SU-DHL-6 (cell line): ENCODE measurements at regions not wholly inside any gene's neighbourhood (a gene's known extent, or its start where the extent isn't known, plus 50 kb on each side); places are given as distances from the start of the nearest gene placed in this dataset.

Experiments used
- H2AFZ ChIP-seq: fragments of 200-600 bp; sonication (generic); 2 replicates; pipeline ENCODE4 v1.6.1; 2014; ENCODE audit warnings: low read depth, mild to moderate bottlenecking, moderate library complexity, mixed read lengths, antibody characterized with exemption, low read length; ENCODE audit not compliant: severe bottlenecking
- H3F3A ChIP-seq: fragments of 200-600 bp; shearing (Covaris generic); 2 replicates; pipeline ENCODE4 v1.6.0; 2016; ENCODE audit warnings: antibody characterized with exemption, mild to moderate bottlenecking; ENCODE audit not compliant: insufficient read depth
- H3K27ac ChIP-seq: fragments of 200-600 bp; sonication (generic); 2 replicates; pipeline ENCODE4 v1.5.1; 2016; ENCODE audit warnings: low read depth, mild to moderate bottlenecking, low read length, moderate library complexity, mixed read lengths
- H3K27me3 ChIP-seq: fragments of 200-600 bp; sonication (generic), shearing (Covaris generic); 2 replicates; pipeline ENCODE4 v1.6.0; 2014; ENCODE audit warnings: mild to moderate bottlenecking, low read length
- H3K36me3 ChIP-seq: fragments of 200-600 bp; sonication (generic); 2 replicates; pipeline ENCODE4 v1.6.1; 2014; ENCODE audit warnings: mild to moderate bottlenecking, low read length, mixed read lengths
- H3K4me2 ChIP-seq: fragments of 300-600, 200-600 bp; shearing (Covaris generic), sonication (generic); 2 replicates; pipeline ENCODE4 v1.6.0; 2014; ENCODE audit warnings: low read length, low read depth, mild to moderate bottlenecking; ENCODE audit not compliant: poor library complexity, severe bottlenecking
- H3K4me3 ChIP-seq: fragments of 200-600 bp; sonication (generic); 2 replicates; pipeline ENCODE4 v1.5.1; 2014; ENCODE audit warnings: antibody characterized with exemption, low read length, mild to moderate bottlenecking, mixed read lengths; ENCODE audit not compliant: insufficient read depth, poor library complexity, severe bottlenecking
- H3K79me2 ChIP-seq: fragments of 200-600 bp; sonication (generic); 2 replicates; pipeline ENCODE4 v1.6.1; 2014; ENCODE audit warnings: mild to moderate bottlenecking, low read length, moderate library complexity; ENCODE audit not compliant: insufficient read depth
- H3K9ac ChIP-seq: fragments of 200-600 bp; sonication (generic); 2 replicates; pipeline ENCODE4 v1.7.0; 2014; ENCODE audit warnings: mild to moderate bottlenecking, low read length
- H3K9me2 ChIP-seq: fragments of 200-600 bp; sonication (generic); replicated peaks from 2 replicates; pipeline ENCODE4 v1.6.1; 2014; ENCODE audit warnings: low read length; ENCODE audit not compliant: insufficient read depth
- H3K9me3 ChIP-seq: fragments of 200-600 bp; sonication (generic); 2 replicates; pipeline ENCODE4 v1.6.1; 2014; ENCODE audit warnings: low read length, mixed read lengths; ENCODE audit not compliant: insufficient read depth
- H4K20me1 ChIP-seq: fragments of 200-600 bp; sonication (generic); 2 replicates; pipeline ENCODE4 v1.6.1; 2014; ENCODE audit warnings: low read depth, mild to moderate bottlenecking, antibody characterized with exemption, low read length, moderate library complexity, mixed read lengths
- CTCF ChIP-seq: fragments of 200-600 bp; sonication (generic); IDR thresholded peaks from one replicate; pipeline ENCODE4 v1.5.1; 2017; ENCODE audit warnings: antibody characterized with exemption, mild to moderate bottlenecking, low read length, moderate library complexity; ENCODE audit not compliant: insufficient read depth, poor library complexity, severe bottlenecking
- EZH2phosphoT487 ChIP-seq: fragments of 200-600 bp; sonication (generic), shearing (Covaris generic); conservative IDR thresholded peaks from 2 replicates; pipeline ENCODE4 v1.6.1; 2018; ENCODE audit warnings: mild to moderate bottlenecking, antibody characterized with exemption, low read length, moderate library complexity, mixed read lengths

GRCh38 chr21:39074508-39074907, 108.7 kb downstream of the PSMG1 start:
- no peaks in the 10 kb centered on the region for H3K9me2 ChIP-seq
- H3K27ac ChIP-seq = no peak overlapping the region
- H4K20me1 ChIP-seq = no peaks in the 10 kb centered on the region
- TF ChIP-seq CTCF (no peak), EZH2phosphoT487 (no peak)
- no peak overlapping the region for H2AFZ ChIP-seq
- H3K9ac ChIP-seq = no peak overlapping the region
- H3K36me3 ChIP-seq = no peaks in the 10 kb centered on the region; the same call in 1 of the 2 replicates
- no peak overlapping the region for H3K4me2 ChIP-seq
- H3K4me3 ChIP-seq = no peak overlapping the region
- H3F3A ChIP-seq = no peaks in the 10 kb centered on the region
- no peaks in the 10 kb centered on the region for H3K27me3 ChIP-seq
- H3K79me2 ChIP-seq = no peaks in the 10 kb centered on the region
- H3K9me3 ChIP-seq = no peaks in the 10 kb centered on the region; the same call in 1 of the 2 replicates

DNA sequence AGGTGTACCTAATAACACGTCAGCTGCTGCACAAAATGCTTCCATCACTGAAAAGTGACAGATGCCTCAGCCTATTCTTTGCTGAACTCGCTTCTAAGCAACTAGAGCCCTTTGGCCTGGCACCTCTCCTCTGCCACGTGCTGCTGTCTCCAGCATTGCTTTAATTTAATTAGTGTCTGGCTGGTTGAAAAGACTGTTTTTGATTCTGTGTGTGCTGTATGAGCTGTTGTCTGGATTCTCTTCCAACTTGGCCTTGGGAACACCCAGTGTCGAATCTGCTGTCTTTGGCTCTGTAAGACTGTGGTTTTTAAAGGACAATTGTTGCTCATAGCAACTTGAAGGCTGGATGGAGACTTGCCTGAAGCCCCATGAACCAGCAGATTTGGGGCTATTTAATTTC, 109.5 kb downstream of the PSMG1 start:
- Histone ChIP-seq H4K20me1 (no peaks in the 10 kb centered on the region), H3K9me3 (no peaks in the 10 kb centered on the region; the same call in 1 of the 2 replicates), H2AFZ (no peak overlapping the region), H3K36me3 (no peaks in the 10 kb centered on the region; the same call in 1 of the 2 replicates), H3F3A (no peaks in the 10 kb centered on the region), H3K27me3 (no peaks in the 10 kb centered on the region), H3K27ac (no peak overlapping the region), H3K9me2 (no peaks in the 10 kb centered on the region), H3K79me2 (no peaks in the 10 kb centered on the region), H3K9ac (no peak overlapping the region), H3K4me3 (no peak overlapping the region), H3K4me2 (no peak overlapping the region)
- TF ChIP-seq CTCF (no peak), EZH2phosphoT487 (no peak)

- Histone ChIP-seq H3K27ac (no peak overlapping the region), H3K36me3 (no peaks in the 10 kb centered on the region; the same call in 1 of the 2 replicates), H3K9me3 (no peaks in the 10 kb centered on the region; the same call in 1 of the 2 replicates), H3K9me2 (no peaks in the 10 kb centered on the region), H3K9ac (no peak overlapping the region), H2AFZ (no peak overlapping the region), H4K20me1 (no peaks in the 10 kb centered on the region), H3K79me2 (no peaks in the 10 kb centered on the region), H3K27me3 (no peaks in the 10 kb centered on the region), H3K4me2 (no peak overlapping the region), H3F3A (no peaks in the 10 kb centered on the region), H3K4me3 (no peak overlapping the region)
- TF ChIP-seq CTCF (no peak), EZH2phosphoT487 (no peak)
These were observed 110.2 kb downstream of the PSMG1 start for GRCh38 chr21:39073063-39073462.
